OCI-LY3 (cell line): ENCODE measurements at regions not wholly inside any gene's neighbourhood (a gene's known extent, or its start where the extent isn't known, plus 50 kb on each side); places are given as distances from the start of the nearest gene placed in this dataset.

ENCODE experiments used
- CTCF ChIP-seq: fragments of 200-600, 300-600 bp; sonication (generic); IDR thresholded peaks from 2 replicates; pipeline ENCODE4 v1.5.1; 2014; ENCODE audit warnings: antibody characterized with exemption, low read length, low read depth
- EZH2phosphoT487 ChIP-seq: fragments of 200-600 bp; shearing (Covaris generic); IDR thresholded peaks from 2 replicates; pipeline ENCODE4 v1.6.1; 2018; ENCODE audit warnings: antibody characterized with exemption, mixed run types, low read depth

- TF ChIP-seq EZH2phosphoT487 (no peak), CTCF (0 out of 2 replicates have a peak, but pooled peaks have one; percentile 9)
Observed at GRCh38 chr16:80369138-80369958, 171.4 kb upstream of the DYNLRB2 start.
